D341Med (cell line): ENCODE measurements at regions not wholly inside any gene's neighbourhood (a gene's known extent, or its start where the extent isn't known, plus 50 kb on each side); places are given as distances from the start of the nearest gene placed in this dataset.
"Not testable (repeated sequence)": the region's sequence is repeated elsewhere in the genome, so short reads cannot be mapped to it uniquely, and the experiment has no call there.

Experiments used
- DNase-seq: peaks from one replicate; pipeline ENCODE4 v3.0.0; 2012; ENCODE audit warnings: low spot score

GRCh38 chr21:9572782-9573181, 948.6 kb upstream of the TPTE start:
- not testable (repeated sequence) for DNase-seq

DNA sequence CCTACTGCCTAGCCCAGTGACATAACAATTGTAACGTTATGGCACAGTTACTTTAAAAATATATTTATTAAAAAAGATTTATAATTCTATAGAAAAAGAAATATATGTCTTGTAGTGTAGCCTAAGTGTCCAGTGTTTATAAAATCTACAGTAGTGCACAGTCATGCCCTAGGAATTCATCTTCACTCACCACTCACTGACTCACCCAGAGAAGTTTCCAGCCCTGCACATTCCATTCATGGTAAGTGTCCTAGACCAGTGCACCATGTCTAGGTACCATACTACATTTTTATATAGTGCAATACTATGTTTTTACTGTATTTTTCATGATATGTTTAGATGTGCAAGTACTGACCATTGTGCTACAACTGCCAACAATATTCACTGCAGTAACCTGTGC, 947.9 kb upstream of the TPTE start:
- not testable (repeated sequence) for DNase-seq

GRCh38 chr21:9579275-9579674, 942.1 kb upstream of the TPTE start:
- not testable (repeated sequence) for DNase-seq

DNA sequence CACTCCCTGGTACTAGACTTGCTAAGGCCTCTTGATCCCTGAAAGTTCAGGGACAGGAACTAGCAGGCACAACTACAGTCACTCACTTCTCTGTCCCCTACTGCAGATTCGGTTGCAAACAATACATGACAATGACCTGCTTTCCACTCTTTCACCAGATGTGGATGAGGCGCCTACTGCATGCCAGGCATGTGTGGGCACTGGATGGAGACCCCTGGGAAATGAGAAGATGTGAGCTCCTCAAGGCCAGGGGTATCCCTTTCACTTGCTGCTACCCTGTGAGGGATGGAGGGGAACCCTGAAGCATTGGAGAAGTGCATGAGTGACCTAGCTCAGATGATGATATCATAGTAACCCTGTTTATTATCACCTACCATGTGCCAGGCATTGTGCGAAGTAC, 933.4 kb upstream of the TPTE start:
- not testable (repeated sequence) for DNase-seq

- DNase-seq: not testable (repeated sequence)
Measured at GRCh38 chr21:9592591-9592990, 928.8 kb upstream of the TPTE start.

- DNase-seq: not testable (repeated sequence)
Measured at GRCh38 chr21:9593646-9594045, 927.7 kb upstream of the TPTE start.

DNA sequence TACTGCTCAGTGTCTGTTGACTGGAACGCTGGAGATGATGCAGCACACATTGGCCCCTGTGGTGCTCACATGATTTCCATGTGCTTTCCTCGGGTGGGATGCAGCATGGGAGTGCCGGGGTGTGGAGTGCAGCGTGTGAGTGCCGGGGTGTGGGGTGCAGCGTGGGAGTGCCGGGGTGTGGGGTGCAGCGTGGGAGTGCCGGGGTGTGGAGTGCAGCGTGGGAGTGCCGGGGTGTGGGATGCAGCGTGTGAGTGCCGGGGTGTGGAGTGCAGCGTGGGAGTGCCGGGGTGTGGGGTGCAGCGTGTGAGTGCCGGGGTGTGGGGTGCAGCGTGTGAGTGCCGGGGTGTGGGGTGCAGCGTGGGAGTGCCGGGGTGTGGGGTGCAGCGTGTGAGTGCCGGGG, 907.4 kb upstream of the TPTE start:
- not testable (repeated sequence) for DNase-seq

- not testable (repeated sequence) for DNase-seq
Measured at GRCh38 chr21:9621121-9621793, 900.1 kb upstream of the TPTE start.

- not testable (repeated sequence) for DNase-seq
Measured at GRCh38 chr21:9628051-9628450, 893.3 kb upstream of the TPTE start.

DNA sequence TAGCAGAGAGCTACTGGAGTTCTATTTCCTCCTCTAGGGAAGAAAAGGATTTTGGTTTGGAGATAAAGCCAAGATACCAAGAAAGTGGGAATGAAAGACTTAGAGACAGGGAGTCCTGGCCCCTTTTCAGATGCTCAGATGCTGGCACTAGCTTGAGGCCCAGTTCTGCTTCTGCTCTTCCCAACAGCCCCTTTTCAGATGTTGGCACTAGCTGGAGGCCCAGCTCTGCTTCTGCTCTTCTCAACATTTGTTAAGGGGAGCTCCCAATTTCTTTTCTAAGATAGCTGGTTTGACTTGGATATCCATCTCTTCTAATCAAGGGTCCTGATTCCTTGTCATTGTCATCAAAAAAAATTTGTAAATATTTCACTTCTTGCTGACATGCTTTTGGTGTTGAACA, 874.0 kb upstream of the TPTE start:
- DNase-seq: not testable (repeated sequence)

GRCh38 chr21:9648331-9648730, 873.1 kb upstream of the TPTE start:
- not testable (repeated sequence) for DNase-seq

DNA sequence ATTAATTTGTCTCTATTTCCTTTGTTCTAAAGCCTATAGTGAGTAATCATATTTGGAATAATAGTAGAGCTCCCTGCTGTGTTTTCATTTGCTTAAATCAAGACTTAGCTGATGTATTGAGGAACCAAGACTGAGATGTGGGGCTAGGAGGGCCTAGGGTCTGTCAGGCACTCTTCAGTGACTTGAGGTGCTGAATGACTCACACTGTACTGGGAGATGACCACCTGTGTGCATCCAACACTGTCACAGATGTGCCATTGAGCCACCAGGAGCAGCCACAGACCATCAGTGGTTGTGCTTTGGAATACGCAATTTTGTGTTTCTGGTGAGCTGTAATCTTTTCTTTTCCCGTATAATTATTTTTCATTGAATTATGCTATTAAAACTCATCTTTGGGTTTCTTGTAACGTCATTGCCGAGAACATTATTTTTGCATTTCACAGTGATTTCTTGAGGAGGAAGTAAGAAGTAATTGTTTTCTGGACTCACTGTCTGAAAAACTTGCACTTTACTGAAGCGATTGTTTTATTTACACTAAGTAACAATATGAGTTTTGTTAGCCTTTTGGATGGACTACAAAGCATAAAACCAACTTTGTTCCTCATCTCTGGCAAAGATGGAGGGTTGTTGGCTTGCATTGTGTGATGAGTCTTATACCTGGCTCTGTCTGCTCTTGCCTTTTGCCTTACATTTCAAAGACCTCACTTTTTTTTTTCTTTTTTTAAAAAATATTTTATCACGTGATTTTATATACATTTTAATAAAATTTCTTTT, 872.2 kb upstream of the TPTE start:
- not testable (repeated sequence) for DNase-seq

DNA sequence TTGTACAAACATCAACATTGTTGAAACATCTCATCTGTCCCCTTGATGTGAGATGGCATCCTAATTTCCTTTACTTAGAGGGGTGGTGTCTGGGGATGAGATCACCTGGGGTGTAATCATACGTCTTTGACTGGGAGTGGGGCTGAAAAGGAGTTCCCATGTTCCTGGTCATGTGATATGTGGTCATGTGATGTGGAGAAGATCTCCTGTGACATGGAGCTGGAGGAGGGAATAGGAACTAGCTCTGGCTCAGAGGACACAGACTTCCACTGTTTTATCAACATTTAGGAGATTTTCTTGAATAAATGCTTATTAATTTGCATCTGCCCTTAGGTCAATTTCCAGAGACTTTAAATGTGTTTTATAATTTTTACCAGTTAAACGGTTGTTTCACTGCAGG, 868.6 kb upstream of the TPTE start:
- not testable (repeated sequence) for DNase-seq

GRCh38 chr21:9655221-9655620, 866.2 kb upstream of the TPTE start:
- not testable (repeated sequence) for DNase-seq

DNA sequence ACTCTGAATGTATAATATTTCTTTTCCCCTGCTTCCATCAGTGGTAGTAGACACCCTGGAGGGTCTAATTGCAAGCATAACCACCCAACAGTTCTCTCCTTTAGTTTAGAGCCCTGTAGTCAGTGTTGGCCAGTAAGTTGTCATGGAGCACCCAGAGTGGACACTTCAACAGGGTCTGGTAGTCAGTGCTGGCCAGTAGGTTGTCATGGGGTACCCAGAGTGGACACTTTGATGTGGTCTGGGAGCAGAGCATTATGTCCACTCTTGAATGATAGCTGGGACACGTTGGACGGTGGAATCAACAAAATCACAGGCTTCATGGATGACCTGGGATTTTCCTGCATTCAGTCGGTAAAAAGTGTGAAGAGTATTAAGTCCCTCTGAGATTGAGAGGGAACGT, 864.9 kb upstream of the TPTE start:
- DNase-seq: not testable (repeated sequence)

- not testable (repeated sequence) for DNase-seq
Measured at GRCh38 chr21:9657779-9658178, 863.6 kb upstream of the TPTE start.

GRCh38 chr21:9659877-9660276, 861.5 kb upstream of the TPTE start:
- DNase-seq: not testable (repeated sequence)

- not testable (repeated sequence) for DNase-seq
Measured at GRCh38 chr21:9663914-9664729, 857.3 kb upstream of the TPTE start.

GRCh38 chr21:9675811-9676210, 845.6 kb upstream of the TPTE start:
- DNase-seq: not testable (repeated sequence)

- not testable (repeated sequence) for DNase-seq
Measured at GRCh38 chr21:9679029-9679428, 842.4 kb upstream of the TPTE start.

DNA sequence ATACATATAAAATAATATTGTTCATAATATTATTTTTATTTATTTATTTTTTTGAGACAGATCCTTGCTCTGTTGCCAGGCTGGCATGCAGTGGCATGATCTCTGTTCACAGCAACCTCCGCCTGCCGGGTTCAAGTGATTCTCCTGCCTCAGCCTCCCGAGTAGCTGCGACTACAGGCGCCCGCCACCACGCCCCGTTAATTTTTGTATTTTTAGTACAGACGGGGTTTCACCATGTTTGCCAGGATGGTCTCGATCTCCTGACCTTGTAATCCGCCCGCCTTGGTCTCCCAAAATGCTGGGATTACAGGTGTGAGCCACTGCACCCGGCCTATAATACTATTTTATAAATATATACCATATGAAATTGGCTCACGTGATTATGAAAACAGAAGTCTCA, 832.4 kb upstream of the TPTE start:
- not testable (repeated sequence) for DNase-seq

DNA sequence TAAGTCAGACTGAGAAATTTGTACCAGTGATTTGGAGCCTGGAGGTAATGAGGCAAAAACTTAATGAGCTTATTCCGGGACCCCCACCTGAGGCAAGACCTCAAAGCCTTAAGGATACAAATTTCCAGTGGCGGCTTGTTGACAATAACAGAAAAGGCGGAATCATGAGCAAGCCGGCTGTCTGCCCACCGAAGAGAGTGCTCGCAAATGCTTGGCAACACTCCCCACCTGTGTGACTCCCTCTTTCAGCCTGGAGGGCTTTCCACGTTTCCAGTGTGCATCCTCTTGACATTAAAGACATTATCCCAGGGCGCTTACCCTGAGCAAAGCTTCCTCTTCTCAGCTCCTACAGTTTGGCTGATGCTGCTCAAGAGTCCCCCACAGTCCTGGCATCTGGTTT, 830.4 kb upstream of the TPTE start:
- DNase-seq: not testable (repeated sequence)
